HG03571 (cell line): ENCODE measurements at regions not wholly inside any gene's neighbourhood (a gene's known extent, or its start where the extent isn't known, plus 50 kb on each side); places are given as distances from the start of the nearest gene placed in this dataset.

Source experiments
- ATAC-seq: cut with Tn5 transposase; IDR thresholded peaks from one replicate; pipeline ENCODE4 v1.9.1; 2021; ENCODE audit not compliant: unreplicated experiment

GRCh38 chr4:123869286-123870215 is 473.0 kb downstream of the SPRY1 start:
- no peak for ATAC-seq

- ATAC-seq: no peak
These were observed 473.8 kb downstream of the SPRY1 start for GRCh38 chr4:123870216-123870876.

- ATAC-seq: no peak
These were observed 474.7 kb downstream of the SPRY1 start for GRCh38 chr4:123871341-123871740.

- ATAC-seq: no peak
These were observed 477.5 kb downstream of the SPRY1 start for GRCh38 chr4:123874063-123874462.

GRCh38 chr4:123876143-123876542 is 479.5 kb downstream of the SPRY1 start:
- ATAC-seq: no peak

- no peak for ATAC-seq
These were observed 480.1 kb downstream of the SPRY1 start for GRCh38 chr4:123876671-123877101.

GRCh38 chr4:123877551-123877950 is 481.0 kb downstream of the SPRY1 start:
- ATAC-seq: no peak

GRCh38 chr4:123878976-123879375 is 482.4 kb downstream of the SPRY1 start:
- no peak for ATAC-seq

GRCh38 chr4:123880631-123881030 is 484.0 kb downstream of the SPRY1 start:
- ATAC-seq: no peak

GRCh38 chr4:123884922-123885321 is 488.3 kb downstream of the SPRY1 start:
- ATAC-seq: no peak

GRCh38 chr4:123889507-123889906 is 492.9 kb downstream of the SPRY1 start:
- no peak for ATAC-seq

- no peak for ATAC-seq
These were observed 494.3 kb downstream of the SPRY1 start for GRCh38 chr4:123890889-123891288.

GRCh38 chr4:123891881-123892280 is 495.3 kb downstream of the SPRY1 start:
- no peak for ATAC-seq

GRCh38 chr4:123892368-123892976 is 495.9 kb downstream of the SPRY1 start:
- no peak for ATAC-seq

- no peak for ATAC-seq
These were observed 496.7 kb downstream of the SPRY1 start for GRCh38 chr4:123893011-123893981.

GRCh38 chr4:123896446-123897071 is 500.0 kb downstream of the SPRY1 start:
- no peak for ATAC-seq

GRCh38 chr4:123898946-123899666 is 502.5 kb downstream of the SPRY1 start:
- no peak for ATAC-seq

GRCh38 chr4:123904882-123905281 is 508.3 kb downstream of the SPRY1 start:
- ATAC-seq: no peak

GRCh38 chr4:123913598-123913997 is 517.0 kb downstream of the SPRY1 start:
- no peak for ATAC-seq
